CD4-positive, CD25-positive, alpha-beta regulatory T cell (primary cell): ENCODE measurements at regions not wholly inside any gene's neighbourhood (a gene's known extent, or its start where the extent isn't known, plus 50 kb on each side); places are given as distances from the start of the nearest gene placed in this dataset.

Experiments used
- ATAC-seq, 2 donors: fragments of 150-1000 bp; cut with Tn5 transposase; one replicate each; pipeline ENCODE4 v1.10.0; 2021; ENCODE audit warnings: low read depth in 2 of 2, moderate number of reproducible peaks in 2 of 2, moderate library complexity in 1 of 2
- DNase-seq, 3 donors: peaks; one replicate each; pipeline versions ENCODE4 v3.0.0 to v3.0.0-alpha.2; 2012 to 2022; ENCODE audit warnings: mixed read lengths in 1 of 3
- H3K27ac ChIP-seq: one replicate; pipeline ENCODE4 v1.7.0; 2013; ENCODE audit warnings: mild to moderate bottlenecking, low read length; ENCODE audit not compliant: insufficient read depth, poor library complexity, severe bottlenecking
- H3K27me3 ChIP-seq: one replicate; pipeline ENCODE4 v1.7.0; 2013; ENCODE audit warnings: low read length; ENCODE audit not compliant: control insufficient read depth, insufficient read depth
- H3K36me3 ChIP-seq: one replicate; pipeline ENCODE4 v1.7.0; 2013; ENCODE audit warnings: mild to moderate bottlenecking, low read length, moderate library complexity; ENCODE audit not compliant: control insufficient read depth, insufficient read depth
- H3K4me1 ChIP-seq: 2 replicates; pipeline ENCODE4 v1.7.0; 2013; ENCODE audit warnings: mild to moderate bottlenecking, low read length; ENCODE audit not compliant: insufficient read depth, control insufficient read depth, poor library complexity, severe bottlenecking
- H3K4me3 ChIP-seq: one replicate; pipeline ENCODE4 v1.7.0; 2013; ENCODE audit warnings: low read depth, mild to moderate bottlenecking, low read length, moderate library complexity
- H3K9me3 ChIP-seq, 2 experiments: 1 replicate in 1 of 2; 2 replicates in 1 of 2; pipeline ENCODE4 v1.7.0; 2013; ENCODE audit warnings: low read length in 2 of 2, mild to moderate bottlenecking in 1 of 2, moderate library complexity in 1 of 2; ENCODE audit not compliant: control insufficient read depth in 2 of 2
- H3K27ac Mint-ChIP-seq, 3 donors: one replicate each; pipeline ENCODE4 v1.8.0; 2020 to 2022; ENCODE audit warnings: mild to moderate bottlenecking in 3 of 3, mixed read lengths in 3 of 3, moderate library complexity in 2 of 3
- H3K27me3 Mint-ChIP-seq: one replicate; pipeline ENCODE4 v1.8.0; 2022; ENCODE audit warnings: mild to moderate bottlenecking, mixed read lengths
- H3K36me3 Mint-ChIP-seq: one replicate; pipeline ENCODE4 v1.8.0; 2020; ENCODE audit warnings: mixed read lengths
- H3K4me1 Mint-ChIP-seq, 4 donors: one replicate each; pipeline ENCODE4 v1.8.0; 2020 to 2022; ENCODE audit warnings: mixed read lengths in 4 of 4, mild to moderate bottlenecking in 1 of 4
- H3K4me3 Mint-ChIP-seq, 4 donors: one replicate each; pipeline ENCODE4 v1.8.0; 2020 to 2022; ENCODE audit warnings: mild to moderate bottlenecking in 4 of 4, mixed read lengths in 4 of 4, moderate library complexity in 3 of 4
- H3K9me3 Mint-ChIP-seq, 7 donors: one replicate each; pipeline ENCODE4 v1.8.0; 2020 to 2022; ENCODE audit warnings: mixed read lengths in 7 of 7, mild to moderate bottlenecking in 3 of 7, moderate library complexity in 2 of 7

GRCh38 chr5:111853748-111854147 is 96.8 kb upstream of the NREP start:
- H3K4me1 Mint-ChIP-seq, result no peaks in the 10 kb centered on the region
- ATAC-seq (no peak), DNase-seq (no peak)
- no peak overlapping the region for H3K27ac Mint-ChIP-seq
- no peaks in the 10 kb centered on the region for H3K9me3 ChIP-seq
- no peaks in the 10 kb centered on the region for H3K36me3 Mint-ChIP-seq
- H3K27me3 Mint-ChIP-seq, result no peaks in the 10 kb centered on the region
- H3K4me3 ChIP-seq, result no peak overlapping the region
- H3K27me3 ChIP-seq, result no peaks in the 10 kb centered on the region
- H3K9me3 Mint-ChIP-seq, result peaks cover 0 to 4% (median 0%) of the 10 kb centered on the region in 7 donors
- H3K4me3 Mint-ChIP-seq, result no peak overlapping the region
- H3K27ac ChIP-seq, result no peak overlapping the region
- no peaks in the 10 kb centered on the region for H3K4me1 ChIP-seq
- H3K36me3 ChIP-seq, result no peaks in the 10 kb centered on the region

- no peaks in the 10 kb centered on the region for H3K4me1 ChIP-seq
- no peak overlapping the region for H3K27ac ChIP-seq
- H3K27ac Mint-ChIP-seq, result no peak overlapping the region
- no peak overlapping the region for H3K4me3 Mint-ChIP-seq
- no peaks in the 10 kb centered on the region for H3K4me1 Mint-ChIP-seq
- H3K27me3 Mint-ChIP-seq, result no peaks in the 10 kb centered on the region
- H3K9me3 Mint-ChIP-seq, result peaks cover 0 to 4% (median 0%) of the 10 kb centered on the region in 7 donors
- no peaks in the 10 kb centered on the region for H3K36me3 ChIP-seq
- no peak overlapping the region for H3K4me3 ChIP-seq
- no peaks in the 10 kb centered on the region for H3K9me3 ChIP-seq
- ATAC-seq (no peak), DNase-seq (no peak)
- no peaks in the 10 kb centered on the region for H3K36me3 Mint-ChIP-seq
- no peaks in the 10 kb centered on the region for H3K27me3 ChIP-seq
Measured at GRCh38 chr5:111851631-111852548, 94.9 kb upstream of the NREP start.

- no peaks in the 10 kb centered on the region for H3K4me1 ChIP-seq
- Mint-ChIP-seq H3K4me1 (no peaks in the 10 kb centered on the region), H3K36me3 (no peaks in the 10 kb centered on the region), H3K27me3 (no peaks in the 10 kb centered on the region), H3K9me3 (peaks cover 0 to 4% (median 0%) of the 10 kb centered on the region in 7 donors), H3K27ac (no peak overlapping the region), H3K4me3 (no peak overlapping the region)
- no peaks in the 10 kb centered on the region for H3K36me3 ChIP-seq
- H3K27me3 ChIP-seq, result peaks cover 2% of the 10 kb centered on the region
- ATAC-seq (no peak), DNase-seq (no peak)
- H3K9me3 ChIP-seq, result no peaks in the 10 kb centered on the region
- no peak overlapping the region for H3K4me3 ChIP-seq
- H3K27ac ChIP-seq, result no peak overlapping the region
Measured at GRCh38 chr5:111848476-111848875, 91.5 kb upstream of the NREP start.

GRCh38 chr5:111847052-111847925 is 90.3 kb upstream of the NREP start:
- peaks cover 2% of the 10 kb centered on the region for H3K27me3 ChIP-seq
- H3K27me3 Mint-ChIP-seq, result no peaks in the 10 kb centered on the region
- H3K4me3 Mint-ChIP-seq, result no peak overlapping the region
- H3K27ac ChIP-seq, result no peak overlapping the region
- H3K4me1 Mint-ChIP-seq, result no peaks in the 10 kb centered on the region
- no peak overlapping the region for H3K4me3 ChIP-seq
- no peaks in the 10 kb centered on the region for H3K9me3 ChIP-seq
- H3K9me3 Mint-ChIP-seq, result peaks cover 0 to 4% (median 0%) of the 10 kb centered on the region in 7 donors
- no peaks in the 10 kb centered on the region for H3K36me3 ChIP-seq
- no peak for DNase-seq
- no peaks in the 10 kb centered on the region for H3K4me1 ChIP-seq
- no peak overlapping the region for H3K27ac Mint-ChIP-seq
- H3K36me3 Mint-ChIP-seq, result no peaks in the 10 kb centered on the region
- no peak for ATAC-seq

GRCh38 chr5:111840036-111840674 is 83.2 kb upstream of the NREP start:
- Histone ChIP-seq H3K4me1 (no peaks in the 10 kb centered on the region), H3K36me3 (no peaks in the 10 kb centered on the region), H3K27me3 (peaks cover 1% of the 10 kb centered on the region), H3K27ac (no peak overlapping the region), H3K4me3 (no peak overlapping the region), H3K9me3 (no peaks in the 10 kb centered on the region)
- H3K9me3 Mint-ChIP-seq, result no peaks in the 10 kb centered on the region
- no peaks in the 10 kb centered on the region for H3K4me1 Mint-ChIP-seq
- no peak overlapping the region for H3K27ac Mint-ChIP-seq
- H3K27me3 Mint-ChIP-seq, result peaks cover 5% of the 10 kb centered on the region
- DNase-seq (no peak), ATAC-seq (no peak)
- H3K36me3 Mint-ChIP-seq, result no peaks in the 10 kb centered on the region
- H3K4me3 Mint-ChIP-seq, result no peak overlapping the region

- no peak overlapping the region for H3K4me3 Mint-ChIP-seq
- no peak overlapping the region for H3K4me3 ChIP-seq
Measured at GRCh38 chr5:111839438-111839837, 82.4 kb upstream of the NREP start.

GRCh38 chr5:111836426-111836825 is 79.4 kb upstream of the NREP start:
- Histone ChIP-seq H3K27me3 (no peaks in the 10 kb centered on the region), H3K27ac (no peak overlapping the region), H3K4me3 (no peak overlapping the region), H3K36me3 (no peaks in the 10 kb centered on the region), H3K4me1 (no peaks in the 10 kb centered on the region), H3K9me3 (no peaks in the 10 kb centered on the region)
- no peaks in the 10 kb centered on the region for H3K4me1 Mint-ChIP-seq
- no peaks in the 10 kb centered on the region for H3K36me3 Mint-ChIP-seq
- peaks cover 5% of the 10 kb centered on the region for H3K27me3 Mint-ChIP-seq
- ATAC-seq (no peak), DNase-seq (no peak)
- H3K9me3 Mint-ChIP-seq, result peaks cover 0 to 2% (median 0%) of the 10 kb centered on the region in 7 donors
- H3K27ac Mint-ChIP-seq, result no peak overlapping the region
- no peak overlapping the region for H3K4me3 Mint-ChIP-seq

More at GRCh38 chr5:111839438-111839837, 82.4 kb upstream of the NREP start:
- DNase-seq, result no peak
- Mint-ChIP-seq H3K36me3 (no peaks in the 10 kb centered on the region), H3K9me3 (no peaks in the 10 kb centered on the region), H3K27me3 (peaks cover 5% of the 10 kb centered on the region), H3K4me1 (no peaks in the 10 kb centered on the region), H3K27ac (no peak overlapping the region)
- Histone ChIP-seq H3K36me3 (no peaks in the 10 kb centered on the region), H3K27me3 (no peaks in the 10 kb centered on the region), H3K27ac (no peak overlapping the region), H3K9me3 (no peaks in the 10 kb centered on the region), H3K4me1 (no peaks in the 10 kb centered on the region)
- ATAC-seq, result no peak
